Gastrocnemius medialis (tissue), 4 donors: ENCODE measurements at regions not wholly inside any gene's neighbourhood (a gene's known extent, or its start where the extent isn't known, plus 50 kb on each side); places are given as distances from the start of the nearest gene placed in this dataset.

ENCODE experiments used
- ATAC-seq, 2 donors: fragments of 150-250 bp; one replicate each; pipeline ENCODE4 v1.9.1; 2016
- DNase-seq, 2 donors: peaks; one replicate each; pipeline ENCODE4 v3.0.0-alpha.2; 2019
- H3K27ac ChIP-seq, 4 donors: fragments of 200-600 bp; sonication (generic); 1 replicate in 1 of 4; 2 replicates in 3 of 4; pipeline ENCODE4 v1.5.1; 2016 to 2018; ENCODE audit warnings: mild to moderate bottlenecking in 2 of 4, moderate library complexity in 1 of 4
- H3K27me3 ChIP-seq, 3 donors: fragments of 200-600 bp; sonication (generic) in 2 of 3; 1 replicate in 1 of 3; 2 replicates in 2 of 3; pipeline versions ENCODE4 v1.5.1 to v1.6.0; 2016 to 2019; ENCODE audit warnings: mild to moderate bottlenecking in 1 of 3, moderate library complexity in 1 of 3
- H3K36me3 ChIP-seq, 2 donors: fragments of 200-600 bp; sonication (generic) in 1 of 2; one replicate each; pipeline ENCODE4 v1.5.1; 2017 to 2018
- H3K4me1 ChIP-seq, 2 donors: fragments of 200-600 bp; sonication (generic) in 1 of 2; one replicate each; pipeline ENCODE4 v1.5.1; 2016 to 2017; ENCODE audit warnings: mild to moderate bottlenecking in 2 of 2
- H3K4me3 ChIP-seq, 4 donors: fragments of 200-600 bp; sonication (generic) in 3 of 4; 1 replicate in 1 of 4; 2 replicates in 3 of 4; pipeline ENCODE4 v1.5.1; 2016 to 2019; ENCODE audit warnings: mild to moderate bottlenecking in 2 of 4
- H3K9me3 ChIP-seq, 3 donors: fragments of 200-600 bp; sonication (generic) in 2 of 3; 1 replicate in 1 of 3; 2 replicates in 2 of 3; pipeline ENCODE4 v1.5.1; 2016 to 2019
- CTCF ChIP-seq, 5 experiments: fragments of 450-650 bp in 3 of 5; fragments of 200-600 bp in 2 of 5; sonication (generic) in 2 of 5; IDR thresholded peaks in 4 of 5; conservative IDR thresholded peaks in 1 of 5; 1 replicate in 4 of 5; 2 replicates in 1 of 5; pipeline ENCODE4 v1.5.1; 2016 to 2019; ENCODE audit warnings: antibody characterized with exemption in 5 of 5, mild to moderate bottlenecking in 3 of 5, moderate library complexity in 3 of 5
- POLR2A ChIP-seq, 2 donors: fragments of 450-650 bp; IDR thresholded peaks; one replicate each; pipeline ENCODE4 v1.6.1; 2017; ENCODE audit warnings: antibody characterized with exemption in 2 of 2, mild to moderate bottlenecking in 2 of 2, moderate library complexity in 2 of 2
- in situ Hi-C, 4 donors: fragments of 200-750 bp; cut with MboI; loops; one replicate each; pipeline versions ENCODE4 v1.15.0 to v1.8.0; 2017; ENCODE audit warnings: low sequenced_read_pairs in 4 of 4
- intact Hi-C: fragments of 100-400 bp; cut with DNase I; formaldehyde crosslinking; loops from one replicate; pipeline ENCODE4 v1.15.1; 2023; ENCODE audit warnings: low total_unique reads

- ATAC-seq: no peak
- no peaks in the 10 kb centered on the region for H3K9me3 ChIP-seq
- DNase-seq: no peak
- H3K27me3 ChIP-seq: no peaks in the 10 kb centered on the region
- H3K4me1 ChIP-seq: peaks cover 0 to 3% of the 10 kb centered on the region in 2 donors
- H3K4me3 ChIP-seq: no peak overlapping the region
- no peaks in the 10 kb centered on the region for H3K36me3 ChIP-seq
- H3K27ac ChIP-seq: no peak overlapping the region
- intact Hi-C loops (loop anchor here (10.0 kb wide), 1 partner anchor 175 kb away; no protein-coding TSS in a partner anchor), in situ Hi-C loops (no loop called here)
- TF ChIP-seq POLR2A (IDR thresholded peaks at IDR 0.05) (no peak), CTCF (IDR thresholded peaks at IDR 0.05 in 4 of 5, conservative IDR thresholded peaks at IDR 0.05 in 1 of 5) (no peak)
These were observed 212.1 kb downstream of the TTC32 start for GRCh38 chr2:19689646-19690168.

DNA sequence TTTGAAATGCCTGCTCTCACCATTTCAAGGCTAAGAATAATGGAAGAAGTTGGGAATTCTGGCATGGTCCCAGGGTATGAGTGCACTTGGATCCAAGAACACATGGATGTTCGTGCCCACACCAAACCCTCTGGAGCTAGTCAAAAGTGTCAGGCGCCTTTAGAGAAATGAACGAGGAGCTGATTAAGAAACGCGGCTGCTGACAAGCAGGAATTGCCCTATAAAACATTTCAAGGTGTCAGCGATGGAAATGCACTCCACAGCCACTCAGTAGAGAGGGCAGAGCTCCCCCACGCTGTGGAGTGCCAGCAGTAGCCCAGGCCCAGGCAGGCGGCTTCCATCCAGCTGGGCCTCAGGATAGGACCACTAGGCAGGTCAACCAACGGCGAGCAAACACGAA is 213.7 kb downstream of the TTC32 start:
- no peaks in the 10 kb centered on the region for H3K27me3 ChIP-seq

DNA sequence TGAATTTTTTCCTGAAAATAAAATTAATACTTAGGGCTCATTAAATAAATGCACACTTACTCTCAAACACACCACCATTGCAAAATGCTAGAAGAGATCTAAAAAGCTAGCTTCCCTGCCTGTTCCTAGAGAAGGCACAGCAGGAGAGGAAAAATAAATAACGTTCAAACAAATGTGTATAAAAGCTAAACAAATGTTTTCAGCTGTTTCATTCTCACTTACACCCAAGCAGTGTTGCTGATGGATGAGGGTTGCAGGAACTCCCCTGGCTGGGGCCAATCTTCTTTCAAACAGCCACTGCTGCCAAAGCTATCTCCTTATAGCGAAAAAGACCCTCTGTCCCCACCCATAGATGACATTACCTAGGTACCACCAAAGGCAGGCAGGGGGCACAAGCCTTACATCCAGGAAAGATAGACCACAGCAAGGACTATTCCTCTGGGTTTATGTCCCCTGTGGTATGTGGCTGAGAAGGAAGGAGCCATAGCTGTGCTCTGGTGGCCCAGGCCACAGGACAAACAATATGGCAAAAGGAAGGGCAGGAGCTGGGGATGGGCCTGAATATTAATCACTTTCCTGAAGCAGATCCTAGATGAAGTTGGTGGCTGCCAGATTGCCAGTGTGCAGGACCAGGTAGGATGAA is 214.6 kb downstream of the TTC32 start:
- H3K27me3 ChIP-seq: no peaks in the 10 kb centered on the region
- no peak for ATAC-seq
- intact Hi-C loops: loop anchor here (10.0 kb wide), 1 partner anchor 178 kb away; no protein-coding TSS in a partner anchor
- H3K4me1 ChIP-seq: peaks cover 13 to 18% of the 10 kb centered on the region in 2 donors
- TF ChIP-seq POLR2A (IDR thresholded peaks at IDR 0.05) (no peak), CTCF (IDR thresholded peaks at IDR 0.05 in 4 of 5, conservative IDR thresholded peaks at IDR 0.05 in 1 of 5) (peak in 1 of 5 experiments; percentile 36)
- in situ Hi-C loops: no loop called here
- H3K27ac ChIP-seq: no peak overlapping the region
- no peaks in the 10 kb centered on the region for H3K36me3 ChIP-seq
- no peaks in the 10 kb centered on the region for H3K9me3 ChIP-seq
- H3K4me3 ChIP-seq: no peak overlapping the region
- DNase-seq: no peak

More for the DNA sequence above, 213.7 kb downstream of the TTC32 start:
- no peak overlapping the region for H3K4me3 ChIP-seq
- H3K27ac ChIP-seq: no peak overlapping the region
- intact Hi-C loops (loop anchor here (10.0 kb wide), 1 partner anchor 177 kb away; no protein-coding TSS in a partner anchor), in situ Hi-C loops (no loop called here)
- peaks cover 9 to 14% of the 10 kb centered on the region in 2 donors for H3K4me1 ChIP-seq
- no peaks in the 10 kb centered on the region for H3K9me3 ChIP-seq
- no peaks in the 10 kb centered on the region for H3K36me3 ChIP-seq
- DNase-seq (no peak), ATAC-seq (no peak)
- TF ChIP-seq POLR2A (IDR thresholded peaks at IDR 0.05) (no peak), CTCF (IDR thresholded peaks at IDR 0.05 in 4 of 5, conservative IDR thresholded peaks at IDR 0.05 in 1 of 5) (no peak)

DNA sequence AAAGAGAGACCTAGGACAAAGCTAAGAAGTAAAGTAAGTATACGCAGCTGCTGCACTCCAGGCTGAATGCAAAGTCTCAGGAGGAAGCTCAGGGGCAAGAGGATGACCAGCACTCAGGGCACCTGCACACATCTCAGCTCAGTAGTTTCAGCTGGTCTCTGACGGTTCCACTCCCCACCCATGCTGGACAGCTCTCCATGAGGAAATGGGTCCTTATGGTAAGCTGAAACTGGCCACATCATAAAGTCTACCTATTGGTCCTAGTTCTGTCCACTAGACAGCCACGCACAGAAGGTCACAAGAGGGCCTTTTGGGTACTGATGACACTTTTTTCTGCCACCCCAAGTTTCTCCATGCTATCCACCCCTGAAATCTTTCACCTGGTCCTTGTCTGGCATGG is 215.3 kb downstream of the TTC32 start:
- H3K4me3 ChIP-seq: no peak overlapping the region
- in situ Hi-C loops (no loop called here), intact Hi-C loops (loop anchor here (10.0 kb wide), 1 partner anchor 178 kb away; no protein-coding TSS in a partner anchor)

More for the DNA sequence above, 215.3 kb downstream of the TTC32 start:
- ATAC-seq (no peak), DNase-seq (no peak)
- H3K27me3 ChIP-seq: no peaks in the 10 kb centered on the region
- H3K27ac ChIP-seq: no peak overlapping the region
- no peaks in the 10 kb centered on the region for H3K36me3 ChIP-seq
- peaks cover 13 to 18% of the 10 kb centered on the region in 2 donors for H3K4me1 ChIP-seq
- H3K9me3 ChIP-seq: no peaks in the 10 kb centered on the region
- no peak for TF ChIP-seq CTCF (IDR thresholded peaks at IDR 0.05 in 4 of 5, conservative IDR thresholded peaks at IDR 0.05 in 1 of 5)
- no peak for TF ChIP-seq POLR2A (IDR thresholded peaks at IDR 0.05)
